ENCODE measurements at regions not wholly inside any gene's neighbourhood (a gene's known extent, or its start where the extent isn't known, plus 50 kb on each side); places are given as distances from the start of the nearest gene placed in this dataset.

DNA sequence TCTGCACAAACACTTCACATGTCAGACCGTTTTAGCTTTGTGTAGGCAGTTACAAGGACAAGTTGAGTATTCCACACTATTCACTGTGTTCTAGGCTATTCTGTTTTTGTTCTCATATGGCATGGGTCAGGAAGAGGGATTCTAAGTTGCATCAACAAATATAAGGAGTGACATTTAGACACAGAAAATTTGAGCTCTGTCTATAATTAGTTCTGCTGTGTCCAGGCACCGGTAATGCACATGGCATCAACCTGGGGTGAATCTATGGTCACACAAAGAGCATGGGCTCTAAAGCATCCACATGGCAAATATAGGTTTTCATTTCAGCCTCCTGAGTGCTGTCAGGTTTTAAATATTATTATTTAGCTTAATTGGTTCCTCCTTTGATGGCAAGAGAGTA lies 130.4 kb upstream of the PMFBP1 start:
- H3K4me3 ChIP-seq (ENCODE audit: low read length): peak overlapping the region; percentile 53

DNA sequence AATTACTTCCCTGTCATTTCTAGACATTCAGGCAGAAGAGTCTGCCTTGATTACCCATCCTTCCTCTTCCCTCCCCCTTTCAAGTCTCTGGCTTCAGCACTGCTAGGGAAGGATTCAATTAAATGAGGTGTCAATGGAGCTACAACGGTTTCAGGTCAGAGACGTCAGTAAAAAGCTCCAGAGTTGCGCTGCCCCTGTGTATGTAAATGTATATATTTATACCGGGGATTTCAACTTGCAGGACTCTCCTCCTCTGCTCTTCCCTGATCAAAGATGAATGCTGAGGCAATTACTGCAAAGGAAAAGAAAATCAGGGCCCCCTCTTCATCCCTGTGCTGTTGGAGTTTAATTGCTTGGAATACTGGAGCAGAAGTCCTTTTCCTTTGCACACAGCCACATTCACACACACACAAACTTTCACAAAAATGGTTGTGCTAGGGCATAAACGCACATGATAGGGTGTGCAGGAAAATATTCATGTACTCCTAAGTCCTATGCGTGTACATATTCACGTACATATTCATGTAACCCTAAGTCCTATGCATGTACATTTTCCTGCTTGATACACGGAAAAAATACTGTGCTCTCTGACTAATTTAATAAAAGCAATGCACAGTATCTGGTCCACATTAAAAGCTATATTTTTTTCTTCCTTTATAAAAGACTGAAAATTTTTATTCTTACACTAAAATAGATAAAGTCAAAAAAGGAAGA lies 129.7 kb upstream of the PMFBP1 start:
- Histone ChIP-seq H3K79me2 (replicated peaks; ENCODE audit: insufficient read depth, low read length) (no peaks in the 10 kb centered on the region), H3F3A (ENCODE audit: insufficient read depth, low read length, poor library complexity, severe bottlenecking) (peaks cover 9% of the 10 kb centered on the region), H3K27ac (ENCODE audit: low read length) (peak overlapping the region; percentile 99), H2AFZ (ENCODE audit: low read depth, low read length) (peak overlapping the region; percentile 22), H3K4me2 (ENCODE audit: low read length) (peak overlapping the region; percentile 54), H3K4me3 (ENCODE audit: low read length) (peak overlapping the region; percentile 53), H3K9ac (ENCODE audit: low read length) (peak overlapping the region; percentile 80), H4K20me1 (ENCODE audit: insufficient read depth) (no peaks in the 10 kb centered on the region), H3K27me3 (ENCODE audit: insufficient read depth, low read depth, low read length) (no peaks in the 10 kb centered on the region), H3K36me3 (ENCODE audit: insufficient read depth, low read length) (no peaks in the 10 kb centered on the region), H3K9me2 (ENCODE audit: insufficient read depth, low read length) (no peaks in the 10 kb centered on the region), H3K9me3 (ENCODE audit: low read length) (no peaks in the 10 kb centered on the region)
- peak; percentile 80 for TF ChIP-seq EP300 (conservative IDR thresholded peaks at IDR 0.05; ENCODE audit: poor library complexity, severe bottlenecking)
- peak; percentile 72 for TF ChIP-seq POLR2AphosphoS5 (IDR thresholded peaks at IDR 0.05)
- no peak for TF ChIP-seq RAD21 (conservative IDR thresholded peaks at IDR 0.05)
- no peak for TF ChIP-seq MXI1 (conservative IDR thresholded peaks at IDR 0.05; ENCODE audit: poor library complexity, severe bottlenecking)
- no peak for TF ChIP-seq EZH2 (IDR thresholded peaks at IDR 0.05; ENCODE audit: borderline replicate concordance, insufficient read depth, low read length, poor library complexity, severe bottlenecking)
- peak; percentile 99 for TF ChIP-seq REST (IDR thresholded peaks at IDR 0.05; ENCODE audit: borderline replicate concordance)
- TF ChIP-seq TAF1 (IDR thresholded peaks at IDR 0.05; ENCODE audit: low read depth): peak; percentile 49
- TF ChIP-seq SMC3 (conservative IDR thresholded peaks at IDR 0.05; ENCODE audit: poor library complexity): peak; percentile 25

More for the DNA sequence above, 130.4 kb upstream of the PMFBP1 start:
- Histone ChIP-seq H2AFZ (ENCODE audit: low read depth, low read length) (peak overlapping the region; percentile 29), H3K27ac (ENCODE audit: low read length) (peak overlapping the region; percentile 99), H3K9me3 (ENCODE audit: low read length) (no peaks in the 10 kb centered on the region), H3F3A (ENCODE audit: insufficient read depth, low read length, poor library complexity, severe bottlenecking) (peaks cover 9% of the 10 kb centered on the region), H3K9ac (ENCODE audit: low read length) (peak overlapping the region; percentile 80), H3K79me2 (replicated peaks; ENCODE audit: insufficient read depth, low read length) (no peaks in the 10 kb centered on the region), H3K27me3 (ENCODE audit: insufficient read depth, low read depth, low read length) (no peaks in the 10 kb centered on the region), H4K20me1 (ENCODE audit: insufficient read depth) (no peaks in the 10 kb centered on the region), H3K4me2 (ENCODE audit: low read length) (peak overlapping the region; percentile 54), H3K9me2 (ENCODE audit: insufficient read depth, low read length) (no peaks in the 10 kb centered on the region), H3K36me3 (ENCODE audit: insufficient read depth, low read length) (no peaks in the 10 kb centered on the region)
- TF ChIP-seq MXI1 (conservative IDR thresholded peaks at IDR 0.05; ENCODE audit: poor library complexity, severe bottlenecking) (no peak), CTCF (IDR thresholded peaks at IDR 0.05; ENCODE audit: poor library complexity, severe bottlenecking) (no peak), EP300 (conservative IDR thresholded peaks at IDR 0.05; ENCODE audit: poor library complexity, severe bottlenecking) (no peak), SMC3 (conservative IDR thresholded peaks at IDR 0.05; ENCODE audit: poor library complexity) (no peak), POLR2AphosphoS5 (IDR thresholded peaks at IDR 0.05) (no peak), EZH2 (IDR thresholded peaks at IDR 0.05; ENCODE audit: borderline replicate concordance, insufficient read depth, low read length, poor library complexity, severe bottlenecking) (no peak), RAD21 (conservative IDR thresholded peaks at IDR 0.05) (no peak), TAF1 (IDR thresholded peaks at IDR 0.05; ENCODE audit: low read depth) (no peak), REST (IDR thresholded peaks at IDR 0.05; ENCODE audit: borderline replicate concordance) (no peak)
